ENCODE measurements at regions not wholly inside any gene's neighbourhood (a gene's known extent, or its start where the extent isn't known, plus 50 kb on each side); places are given as distances from the start of the nearest gene placed in this dataset.

DNA sequence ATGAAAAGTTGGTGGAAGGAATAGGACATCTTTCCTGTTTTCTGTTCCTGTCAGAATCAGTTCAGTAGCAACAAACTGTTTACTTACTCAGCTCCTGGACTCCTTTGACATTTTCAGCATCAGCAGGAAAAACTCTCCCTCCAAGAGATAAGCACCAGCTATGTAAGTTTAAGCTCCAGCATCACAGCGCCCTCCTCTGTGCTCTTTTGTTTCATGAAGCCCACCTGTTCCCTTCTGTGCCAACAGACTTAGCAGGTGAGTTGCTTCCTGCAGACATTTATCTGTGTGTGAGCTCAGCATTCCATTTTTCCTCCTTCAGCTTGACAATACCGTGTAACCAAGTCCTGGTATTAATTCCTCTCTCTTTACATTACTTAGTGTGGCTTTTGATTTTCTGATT, 644.1 kb upstream of the AGA start:
- peaks cover 79% of the 10 kb centered on the region for H3K27me3 ChIP-seq (ENCODE audit: insufficient read depth, low read depth, severe bottlenecking)
- H3K36me3 ChIP-seq, result no peaks in the 10 kb centered on the region
- H3K4me3 ChIP-seq (ENCODE audit: low read depth, low read length), result no peak overlapping the region
- H3K9me3 ChIP-seq (ENCODE audit: severe bottlenecking), result no peaks in the 10 kb centered on the region
- TF ChIP-seq, protein P1, sequence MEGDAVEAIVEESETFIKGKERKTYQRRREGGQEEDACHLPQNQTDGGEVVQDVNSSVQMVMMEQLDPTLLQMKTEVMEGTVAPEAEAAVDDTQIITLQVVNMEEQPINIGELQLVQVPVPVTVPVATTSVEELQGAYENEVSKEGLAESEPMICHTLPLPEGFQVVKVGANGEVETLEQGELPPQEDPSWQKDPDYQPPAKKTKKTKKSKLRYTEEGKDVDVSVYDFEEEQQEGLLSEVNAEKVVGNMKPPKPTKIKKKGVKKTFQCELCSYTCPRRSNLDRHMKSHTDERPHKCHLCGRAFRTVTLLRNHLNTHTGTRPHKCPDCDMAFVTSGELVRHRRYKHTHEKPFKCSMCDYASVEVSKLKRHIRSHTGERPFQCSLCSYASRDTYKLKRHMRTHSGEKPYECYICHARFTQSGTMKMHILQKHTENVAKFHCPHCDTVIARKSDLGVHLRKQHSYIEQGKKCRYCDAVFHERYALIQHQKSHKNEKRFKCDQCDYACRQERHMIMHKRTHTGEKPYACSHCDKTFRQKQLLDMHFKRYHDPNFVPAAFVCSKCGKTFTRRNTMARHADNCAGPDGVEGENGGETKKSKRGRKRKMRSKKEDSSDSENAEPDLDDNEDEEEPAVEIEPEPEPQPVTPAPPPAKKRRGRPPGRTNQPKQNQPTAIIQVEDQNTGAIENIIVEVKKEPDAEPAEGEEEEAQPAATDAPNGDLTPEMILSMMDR (IDR thresholded peaks at IDR 0.05; ENCODE audit: low read depth, low read length), result peak; percentile 40; the same call in 1 of the 2 replicates
- DNase-seq, result no peak
- no peak overlapping the region for H3K27ac ChIP-seq

DNA sequence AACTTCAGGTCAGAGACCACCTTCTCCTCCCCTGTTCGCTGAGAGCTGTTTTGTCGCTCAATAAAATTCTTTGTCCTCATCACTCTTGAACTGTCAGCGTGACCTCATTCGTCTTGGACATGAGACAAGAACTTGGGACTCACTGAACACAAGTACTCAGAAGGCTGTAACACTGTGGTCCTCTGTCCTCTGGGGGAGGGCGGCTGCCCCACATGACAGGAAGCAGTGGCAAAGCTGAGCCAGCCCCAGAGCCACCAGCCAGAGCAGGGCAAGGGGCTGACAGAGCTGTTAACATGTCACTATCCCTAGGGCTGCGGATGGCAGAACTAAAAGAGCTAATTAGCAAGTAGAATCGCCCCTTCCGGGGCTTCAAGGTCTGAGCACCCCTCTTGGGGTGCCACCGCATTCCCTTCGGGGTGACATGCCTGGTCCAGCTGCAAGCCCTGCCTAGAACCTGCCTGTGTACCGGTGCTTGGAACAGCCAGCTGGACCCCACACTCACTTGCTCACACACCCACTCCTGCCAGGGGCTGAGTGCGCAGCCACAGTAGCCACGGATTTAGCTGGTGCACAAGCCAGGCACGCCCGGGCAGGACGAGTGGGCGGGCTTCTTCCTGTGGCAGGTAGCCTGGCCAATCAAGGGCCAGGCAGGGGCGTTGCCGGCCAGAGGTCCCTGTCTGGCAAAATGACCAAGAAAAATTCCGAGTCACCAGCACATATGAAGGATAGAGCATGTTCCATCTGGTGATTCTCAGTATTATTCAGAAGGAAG, 648.6 kb upstream of the AGA start:
- no peaks in the 10 kb centered on the region for H3K9me3 ChIP-seq (ENCODE audit: severe bottlenecking)
- peaks cover 62% of the 10 kb centered on the region for H3K27me3 ChIP-seq (ENCODE audit: insufficient read depth, low read depth, severe bottlenecking)
- no peak overlapping the region for H3K27ac ChIP-seq
- TF ChIP-seq, protein P1 (IDR thresholded peaks at IDR 0.05; ENCODE audit: low read depth, low read length), result no peak
- DNase-seq, result no peak
- no peaks in the 10 kb centered on the region for H3K36me3 ChIP-seq
- H3K4me3 ChIP-seq (ENCODE audit: low read depth, low read length), result no peak overlapping the region

DNA sequence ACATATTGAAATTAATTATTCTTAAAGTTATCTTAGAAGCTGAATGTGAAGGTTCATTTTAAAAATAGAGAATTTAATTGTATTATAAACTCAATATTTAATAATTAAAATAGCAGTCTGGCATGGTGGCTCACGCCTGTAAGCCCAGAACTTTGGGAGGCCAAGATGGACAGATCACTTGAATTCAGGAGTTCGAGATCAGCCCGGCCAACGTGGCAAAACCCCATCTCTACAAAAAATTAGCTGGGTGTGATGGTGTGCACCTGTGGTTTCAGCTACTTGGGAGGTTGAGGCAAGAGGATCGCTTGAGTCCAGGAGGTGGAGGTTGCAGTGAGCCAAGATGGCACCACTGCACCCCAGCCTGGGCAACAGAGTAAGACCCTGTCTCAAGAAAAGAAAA, 659.9 kb upstream of the AGA start:
- no peaks in the 10 kb centered on the region for H3K36me3 ChIP-seq
- DNase-seq, result no peak
- H3K27ac ChIP-seq, result no peak overlapping the region
- H3K9me3 ChIP-seq (ENCODE audit: severe bottlenecking), result no peaks in the 10 kb centered on the region
- peaks cover 53% of the 10 kb centered on the region for H3K27me3 ChIP-seq (ENCODE audit: insufficient read depth, low read depth, severe bottlenecking)
- TF ChIP-seq, protein P1 (IDR thresholded peaks at IDR 0.05; ENCODE audit: low read depth, low read length), result no peak
- no peak overlapping the region for H3K4me3 ChIP-seq (ENCODE audit: low read depth, low read length)

DNA sequence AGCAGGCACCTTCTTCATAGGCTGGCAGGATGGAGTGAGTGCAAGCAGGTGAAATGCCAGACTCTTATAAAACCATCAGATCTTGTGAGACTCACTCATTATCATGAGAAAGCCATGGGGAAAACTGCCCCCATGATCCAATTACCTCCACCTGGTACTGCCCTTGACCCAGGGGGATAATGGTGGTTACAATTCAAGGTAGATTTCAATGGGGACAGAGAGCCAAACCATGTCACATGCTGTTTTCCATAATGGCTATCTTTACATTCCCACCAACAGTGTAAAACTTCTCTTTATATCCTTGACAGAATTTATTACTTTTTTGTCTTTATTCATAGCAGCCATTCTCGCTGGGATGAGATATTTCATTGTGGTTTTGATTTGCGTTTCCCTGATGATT, 663.0 kb upstream of the AGA start:
- H3K4me3 ChIP-seq (ENCODE audit: low read depth, low read length), result no peak overlapping the region
- no peak for DNase-seq
- no peak overlapping the region for H3K27ac ChIP-seq
- TF ChIP-seq, protein P1 (IDR thresholded peaks at IDR 0.05; ENCODE audit: low read depth, low read length), result no peak
- H3K9me3 ChIP-seq (ENCODE audit: severe bottlenecking), result no peaks in the 10 kb centered on the region
- H3K36me3 ChIP-seq, result no peaks in the 10 kb centered on the region
- peaks cover 48% of the 10 kb centered on the region for H3K27me3 ChIP-seq (ENCODE audit: insufficient read depth, low read depth, severe bottlenecking)

DNA sequence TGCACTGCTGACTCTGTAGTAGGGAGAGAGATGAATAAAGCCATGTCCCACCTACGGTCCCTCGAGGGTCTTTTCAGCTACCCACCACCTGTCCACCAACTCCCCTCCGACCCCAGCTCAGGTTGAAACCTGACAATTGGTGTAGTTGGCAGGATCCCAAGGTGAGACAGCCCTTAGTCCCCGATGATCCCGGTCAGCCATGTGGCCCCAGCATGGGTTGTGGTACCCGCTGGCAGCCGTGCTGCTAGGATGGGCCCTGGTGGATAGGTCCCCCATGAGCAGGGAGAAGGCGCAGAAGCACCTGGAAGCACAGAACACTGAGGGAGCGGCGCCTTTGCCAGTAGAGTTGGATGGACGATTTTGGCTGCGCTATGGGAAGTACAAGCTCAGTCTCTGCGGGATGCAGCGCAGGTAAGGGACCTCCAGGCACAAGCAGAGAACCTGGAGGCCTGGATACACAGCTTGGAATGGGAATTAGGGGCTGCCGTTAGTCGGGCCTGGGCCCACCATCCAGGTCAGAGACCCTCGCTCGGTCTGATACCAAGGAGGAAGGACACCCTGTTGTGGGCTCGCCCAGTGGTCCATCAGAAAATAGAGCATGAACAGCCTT, 694.6 kb upstream of the AGA start:
- peaks cover 3% of the 10 kb centered on the region for H3K9me3 ChIP-seq (ENCODE audit: severe bottlenecking)
- H3K27me3 ChIP-seq (ENCODE audit: insufficient read depth, low read depth, severe bottlenecking), result peaks cover 83% of the 10 kb centered on the region
- TF ChIP-seq, protein P1 (IDR thresholded peaks at IDR 0.05; ENCODE audit: low read depth, low read length), result no peak
- H3K4me3 ChIP-seq (ENCODE audit: low read depth, low read length), result no peak overlapping the region
- H3K36me3 ChIP-seq, result no peaks in the 10 kb centered on the region
- no peak overlapping the region for H3K27ac ChIP-seq
- DNase-seq, result no peak
